Keratinocyte (primary cell): ENCODE measurements at regions not wholly inside any gene's neighbourhood (a gene's known extent, or its start where the extent isn't known, plus 50 kb on each side); places are given as distances from the start of the nearest gene placed in this dataset.

Source experiments
- CTCF ChIP-seq, 3 experiments: IDR thresholded peaks in 1 of 3; conservative IDR thresholded peaks in 1 of 3; optimal IDR thresholded peaks in 1 of 3; 2 replicates in 2 of 3; 3 replicates in 1 of 3; pipeline versions ENCODE3 to v1.5.1; 2011; ENCODE audit warnings: low read length in 3 of 3, mild to moderate bottlenecking in 3 of 3, moderate library complexity in 2 of 3, control low read depth in 1 of 3, inconsistent platforms in 1 of 3; ENCODE audit not compliant: insufficient read depth in 2 of 3; ENCODE audit errors: extremely low read depth in 1 of 3
- EZH2 ChIP-seq: IDR thresholded peaks from one replicate; pipeline ENCODE4 v1.6.1; 2012; ENCODE audit warnings: inconsistent platforms, mild to moderate bottlenecking, low read length, moderate library complexity

- TF ChIP-seq CTCF (optimal IDR thresholded peaks at IDR 0.05 in 1 of 3, IDR thresholded peaks at IDR 0.05 in 1 of 3, conservative IDR thresholded peaks at IDR 0.05 in 1 of 3; ENCODE audit: extremely low read depth in 1 of 3, insufficient read depth in 2 of 3, low read length in 3 of 3), result no peak
- TF ChIP-seq EZH2, result no peak
Observed at GRCh38 chr7:46468753-46469356, 547.8 kb upstream of the IGFBP3 start.
